Colonic mucosa (tissue), 4 donors: ENCODE measurements at regions not wholly inside any gene's neighbourhood (a gene's known extent, or its start where the extent isn't known, plus 50 kb on each side); places are given as distances from the start of the nearest gene placed in this dataset.

ENCODE experiments used
- DNase-seq: peaks from one replicate; pipeline ENCODE4 v3.0.0-alpha.2; 2020
- H3K27ac ChIP-seq: fragments of 200-600 bp; one replicate; pipeline ENCODE4 v1.8.0; 2021
- H3K27me3 ChIP-seq: fragments of 200-600 bp; one replicate; pipeline ENCODE4 v1.8.0; 2021
- H3K36me3 ChIP-seq: fragments of 200-600 bp; one replicate; pipeline ENCODE4 v1.8.0; 2021
- H3K4me1 ChIP-seq: fragments of 200-600 bp; one replicate; pipeline ENCODE4 v1.8.0; 2021; ENCODE audit warnings: mild to moderate bottlenecking
- H3K4me3 ChIP-seq: fragments of 200-600 bp; one replicate; pipeline ENCODE4 v1.8.0; 2021
- H3K9ac ChIP-seq, 2 donors: one replicate each; pipeline ENCODE4 v1.7.0; 2013; ENCODE audit warnings: control low read depth in 2 of 2, low read depth in 2 of 2, low read length in 2 of 2
- H3K9me3 ChIP-seq: fragments of 200-600 bp; one replicate; pipeline ENCODE4 v1.8.0; 2021
- intact Hi-C: fragments of 100-400 bp; cut with DNase I; formaldehyde crosslinking; loops from one replicate; pipeline ENCODE4 v1.14.1; 2022
- TF ChIP-seq, protein P1 (sequence below): fragments of 200-600 bp; IDR thresholded peaks from one replicate; pipeline ENCODE4 v1.8.0; 2022; ENCODE audit warnings: antibody characterized with exemption, mild to moderate bottlenecking
- donor health status: healthy.
- donor health status: DM: no; HTN: no; CAD: no.
- donor health status: DM: no; HTN: no; CAD: no.

DNA sequence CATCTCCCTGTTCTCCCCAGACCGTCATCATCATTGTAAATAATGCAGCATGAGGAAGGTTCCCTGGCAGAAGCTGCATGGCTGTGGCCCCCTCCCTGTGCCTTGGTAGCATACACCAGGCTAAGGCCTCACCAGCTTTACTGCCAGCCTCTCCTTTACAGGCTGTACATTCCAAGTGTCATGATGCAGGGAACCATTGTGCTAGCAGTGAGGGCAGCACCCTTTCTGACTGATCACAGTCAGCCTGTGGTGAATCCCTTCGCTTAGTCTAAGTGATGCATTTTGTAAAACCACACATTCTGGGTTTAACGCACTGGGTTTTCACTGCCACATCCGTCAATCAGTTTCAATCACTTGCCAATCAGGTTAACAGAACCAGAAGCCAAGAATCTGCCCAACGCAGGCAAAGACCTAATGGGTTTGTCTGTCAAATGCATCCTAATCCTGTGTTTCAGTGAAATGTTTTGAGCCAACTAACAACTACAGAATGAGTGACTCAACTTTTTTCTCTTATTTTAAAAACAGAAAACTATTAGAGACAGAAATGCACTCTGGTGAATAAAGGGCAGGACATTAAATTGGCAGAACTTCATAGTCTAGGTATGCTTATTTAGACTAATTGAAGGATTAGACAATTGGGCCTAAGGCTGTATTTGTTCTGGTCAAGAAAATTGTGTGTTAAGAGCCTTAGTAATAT is 225.9 kb upstream of the DPH6 start:
- Histone ChIP-seq H3K9ac (no peak overlapping the region), H3K27ac (no peak overlapping the region), H3K27me3 (no peaks in the 10 kb centered on the region), H3K4me3 (no peak overlapping the region), H3K4me1 (no peaks in the 10 kb centered on the region), H3K36me3 (no peaks in the 10 kb centered on the region), H3K9me3 (no peaks in the 10 kb centered on the region)
- DNase-seq = no peak
- TF ChIP-seq, protein P1, sequence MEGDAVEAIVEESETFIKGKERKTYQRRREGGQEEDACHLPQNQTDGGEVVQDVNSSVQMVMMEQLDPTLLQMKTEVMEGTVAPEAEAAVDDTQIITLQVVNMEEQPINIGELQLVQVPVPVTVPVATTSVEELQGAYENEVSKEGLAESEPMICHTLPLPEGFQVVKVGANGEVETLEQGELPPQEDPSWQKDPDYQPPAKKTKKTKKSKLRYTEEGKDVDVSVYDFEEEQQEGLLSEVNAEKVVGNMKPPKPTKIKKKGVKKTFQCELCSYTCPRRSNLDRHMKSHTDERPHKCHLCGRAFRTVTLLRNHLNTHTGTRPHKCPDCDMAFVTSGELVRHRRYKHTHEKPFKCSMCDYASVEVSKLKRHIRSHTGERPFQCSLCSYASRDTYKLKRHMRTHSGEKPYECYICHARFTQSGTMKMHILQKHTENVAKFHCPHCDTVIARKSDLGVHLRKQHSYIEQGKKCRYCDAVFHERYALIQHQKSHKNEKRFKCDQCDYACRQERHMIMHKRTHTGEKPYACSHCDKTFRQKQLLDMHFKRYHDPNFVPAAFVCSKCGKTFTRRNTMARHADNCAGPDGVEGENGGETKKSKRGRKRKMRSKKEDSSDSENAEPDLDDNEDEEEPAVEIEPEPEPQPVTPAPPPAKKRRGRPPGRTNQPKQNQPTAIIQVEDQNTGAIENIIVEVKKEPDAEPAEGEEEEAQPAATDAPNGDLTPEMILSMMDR = no peak
- intact Hi-C loops = no loop called here

DNA sequence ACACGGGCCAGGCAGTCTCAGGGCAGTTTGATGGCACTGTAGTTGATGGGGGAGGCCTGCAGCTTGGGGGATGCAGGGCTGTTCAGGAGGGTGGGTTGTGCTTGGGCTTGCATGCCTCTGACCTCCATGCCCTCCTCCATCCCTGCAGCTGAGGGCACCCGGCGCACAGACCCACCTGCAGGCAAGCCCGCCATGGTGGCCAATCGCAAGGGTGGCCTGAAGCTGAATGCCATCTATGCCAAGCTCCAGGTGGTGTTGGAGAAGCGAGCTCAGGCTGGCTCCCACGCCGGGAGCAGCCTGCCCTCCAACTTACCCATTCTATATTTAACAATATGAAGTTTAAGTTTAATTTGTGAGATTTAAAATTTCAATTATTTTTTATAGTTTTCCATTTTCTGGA is 228.7 kb upstream of the DPH6 start:
- Histone ChIP-seq H3K36me3 (no peaks in the 10 kb centered on the region), H3K4me3 (no peak overlapping the region), H3K27ac (no peak overlapping the region), H3K27me3 (no peaks in the 10 kb centered on the region), H3K9me3 (no peaks in the 10 kb centered on the region), H3K9ac (no peak overlapping the region), H3K4me1 (no peaks in the 10 kb centered on the region)
- no peak for DNase-seq
- intact Hi-C loops = no loop called here
- TF ChIP-seq, protein P1 = no peak

DNA sequence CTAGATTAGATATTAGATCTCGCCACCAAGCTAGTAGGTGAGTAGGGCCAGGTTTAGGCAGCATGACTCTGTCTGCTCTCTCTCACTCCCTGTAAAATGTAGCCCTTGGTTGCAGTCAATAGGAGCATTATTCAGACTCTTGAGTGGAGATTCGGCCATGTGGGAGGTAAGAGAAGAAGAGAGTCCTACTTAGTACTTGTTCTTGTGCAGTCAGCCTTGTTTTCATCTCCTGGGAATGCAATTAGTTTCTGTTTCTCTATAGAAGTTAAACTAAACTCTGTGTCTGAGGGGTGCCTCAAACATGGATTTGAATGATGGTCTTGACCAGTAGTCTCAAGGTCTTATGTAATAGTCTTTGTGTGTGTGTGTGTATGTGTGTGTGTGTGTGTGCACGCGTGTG is 229.5 kb upstream of the DPH6 start:
- H3K4me1 ChIP-seq = no peaks in the 10 kb centered on the region
- no peak overlapping the region for H3K4me3 ChIP-seq
- H3K9ac ChIP-seq = no peak overlapping the region
- DNase-seq = no peak
- no peaks in the 10 kb centered on the region for H3K9me3 ChIP-seq
- intact Hi-C loops = no loop called here
- TF ChIP-seq, protein P1 = no peak
- no peaks in the 10 kb centered on the region for H3K36me3 ChIP-seq
- H3K27ac ChIP-seq = no peak overlapping the region
- no peaks in the 10 kb centered on the region for H3K27me3 ChIP-seq

DNA sequence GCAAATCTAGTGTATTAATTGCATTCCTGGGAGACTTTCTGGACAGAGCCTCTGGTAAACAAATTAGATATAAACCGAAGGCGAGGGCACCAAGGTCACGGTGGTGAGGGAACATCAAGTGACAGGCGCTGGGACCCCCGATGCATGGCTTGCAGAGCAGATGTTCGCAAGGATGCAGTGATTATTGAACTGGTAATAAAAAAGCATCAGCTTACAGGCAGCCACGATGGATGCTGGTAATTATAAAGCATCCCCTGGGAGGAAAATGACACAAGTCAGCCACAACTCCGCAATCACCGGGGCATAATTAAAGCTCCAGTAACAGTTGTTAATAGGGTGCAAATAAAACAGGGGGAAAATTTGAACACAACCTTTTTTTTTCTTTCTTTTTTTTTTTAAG is 231.1 kb upstream of the DPH6 start:
- intact Hi-C loops = no loop called here
- Histone ChIP-seq H3K27me3 (no peaks in the 10 kb centered on the region), H3K4me3 (no peak overlapping the region), H3K36me3 (no peaks in the 10 kb centered on the region), H3K9me3 (no peaks in the 10 kb centered on the region), H3K27ac (no peak overlapping the region), H3K4me1 (no peaks in the 10 kb centered on the region), H3K9ac (no peak overlapping the region)
- DNase-seq = no peak
- TF ChIP-seq, protein P1 = no peak

DNA sequence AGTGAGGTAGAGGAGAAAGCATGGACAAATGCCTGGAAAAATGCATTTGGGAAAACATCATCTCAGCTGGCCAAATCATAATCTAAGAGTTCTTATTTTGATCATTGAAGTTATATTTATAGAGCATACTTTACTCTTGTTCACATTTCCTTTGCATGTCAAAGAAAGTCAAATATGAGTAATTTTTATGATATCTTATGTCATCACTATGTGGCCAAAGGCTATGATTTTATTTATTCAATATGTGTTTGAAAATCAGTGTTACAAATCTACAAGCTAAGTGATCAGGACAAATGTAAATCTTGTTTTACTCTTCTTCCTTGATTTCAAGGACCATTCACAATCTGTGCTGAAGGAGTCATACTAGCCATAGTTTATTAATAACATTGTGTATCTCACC is 237.2 kb upstream of the DPH6 start:
- Histone ChIP-seq H3K4me1 (no peaks in the 10 kb centered on the region), H3K9me3 (no peaks in the 10 kb centered on the region), H3K9ac (no peak overlapping the region), H3K4me3 (no peak overlapping the region), H3K36me3 (no peaks in the 10 kb centered on the region), H3K27me3 (no peaks in the 10 kb centered on the region), H3K27ac (no peak overlapping the region)
- intact Hi-C loops = no loop called here
- TF ChIP-seq, protein P1 = no peak
- no peak for DNase-seq
